NCI-H526 treated with DMSO at 0.1 percent for 48 hours (cell line): ENCODE measurements at regions not wholly inside any gene's neighbourhood (a gene's known extent, or its start where the extent isn't known, plus 50 kb on each side); places are given as distances from the start of the nearest gene placed in this dataset.
"Not testable (repeated sequence)": the region's sequence is repeated elsewhere in the genome, so short reads cannot be mapped to it uniquely, and the experiment has no call there.

Experiments used
- DNase-seq: peaks from one replicate; lab custom pipeline; 2025; lab: John Stamatoyannopoulos, UW

GRCh38 chr2:59180111-59180510, 939.0 kb upstream of the FANCL start:
- no peak for DNase-seq

GRCh38 chr2:59177748-59178147, 936.6 kb upstream of the FANCL start:
- peak; percentile 60 for DNase-seq

- DNase-seq, result peak; percentile 6
Measured at GRCh38 chr2:59176737-59177136, 935.6 kb upstream of the FANCL start.

- no peak for DNase-seq
Measured at GRCh38 chr2:59174536-59175243, 933.6 kb upstream of the FANCL start.

- no peak for DNase-seq
Measured at GRCh38 chr2:59173325-59173724, 932.2 kb upstream of the FANCL start.

- no peak for DNase-seq
Measured at GRCh38 chr2:59171019-59171418, 929.9 kb upstream of the FANCL start.

GRCh38 chr2:59168766-59169165, 927.6 kb upstream of the FANCL start:
- no peak for DNase-seq

GRCh38 chr2:59167514-59167913, 926.4 kb upstream of the FANCL start:
- DNase-seq, result peak; percentile 96

GRCh38 chr2:59157908-59158307, 916.8 kb upstream of the FANCL start:
- not testable (repeated sequence) for DNase-seq

GRCh38 chr2:59151805-59152204, 910.7 kb upstream of the FANCL start:
- DNase-seq, result no peak

GRCh38 chr2:59150217-59150849, 909.2 kb upstream of the FANCL start:
- no peak for DNase-seq

GRCh38 chr2:59149271-59149670, 908.1 kb upstream of the FANCL start:
- DNase-seq, result no peak

- DNase-seq, result no peak
Measured at GRCh38 chr2:59112258-59112657, 871.1 kb upstream of the FANCL start.

GRCh38 chr2:59096973-59097372, 855.8 kb upstream of the FANCL start:
- DNase-seq, result no peak

- DNase-seq, result no peak
Measured at GRCh38 chr2:59093571-59093970, 852.4 kb upstream of the FANCL start.

GRCh38 chr2:59084326-59084725, 843.2 kb upstream of the FANCL start:
- no peak for DNase-seq

- DNase-seq, result no peak
Measured at GRCh38 chr2:59083075-59083828, 842.1 kb upstream of the FANCL start.

- DNase-seq, result no peak
Measured at GRCh38 chr2:59082657-59083056, 841.5 kb upstream of the FANCL start.

- no peak for DNase-seq
Measured at GRCh38 chr2:59080451-59081181, 839.5 kb upstream of the FANCL start.

GRCh38 chr2:59077981-59078531, 836.9 kb upstream of the FANCL start:
- DNase-seq, result peak; percentile 79

- DNase-seq, result no peak
Measured at GRCh38 chr2:59077026-59077725, 836.1 kb upstream of the FANCL start.
